ENCODE measurements at regions not wholly inside any gene's neighbourhood (a gene's known extent, or its start where the extent isn't known, plus 50 kb on each side); places are given as distances from the start of the nearest gene placed in this dataset.

DNA sequence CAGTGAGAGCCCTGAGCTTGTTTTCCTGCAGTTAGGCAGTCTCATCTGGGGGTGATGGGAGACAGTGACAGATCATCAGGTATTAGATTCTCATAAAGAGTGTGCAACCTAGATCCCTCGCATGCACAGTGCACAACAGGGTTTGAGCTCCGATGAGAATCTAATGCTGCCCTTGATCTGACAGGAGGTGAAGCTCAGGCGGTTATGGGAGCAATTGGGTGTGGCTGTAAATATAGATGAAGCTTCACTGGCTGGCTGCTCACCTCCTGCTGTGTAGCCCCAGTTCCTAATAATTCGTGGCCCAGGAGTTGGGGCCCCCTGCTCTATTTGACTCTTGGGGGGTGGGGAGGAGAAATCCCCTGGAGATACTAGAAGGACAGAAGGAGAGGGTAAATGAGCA, 309.4 kb upstream of the STT3B start:
- no peak for DNase-seq (ENCODE audit: low read depth in 2 of 2)
- H3K4me3 ChIP-seq (replicated peaks in 1 of 2; ENCODE audit: low read depth in 2 of 2, low read length in 2 of 2), result no peak overlapping the region
- TF ChIP-seq, protein P1, sequence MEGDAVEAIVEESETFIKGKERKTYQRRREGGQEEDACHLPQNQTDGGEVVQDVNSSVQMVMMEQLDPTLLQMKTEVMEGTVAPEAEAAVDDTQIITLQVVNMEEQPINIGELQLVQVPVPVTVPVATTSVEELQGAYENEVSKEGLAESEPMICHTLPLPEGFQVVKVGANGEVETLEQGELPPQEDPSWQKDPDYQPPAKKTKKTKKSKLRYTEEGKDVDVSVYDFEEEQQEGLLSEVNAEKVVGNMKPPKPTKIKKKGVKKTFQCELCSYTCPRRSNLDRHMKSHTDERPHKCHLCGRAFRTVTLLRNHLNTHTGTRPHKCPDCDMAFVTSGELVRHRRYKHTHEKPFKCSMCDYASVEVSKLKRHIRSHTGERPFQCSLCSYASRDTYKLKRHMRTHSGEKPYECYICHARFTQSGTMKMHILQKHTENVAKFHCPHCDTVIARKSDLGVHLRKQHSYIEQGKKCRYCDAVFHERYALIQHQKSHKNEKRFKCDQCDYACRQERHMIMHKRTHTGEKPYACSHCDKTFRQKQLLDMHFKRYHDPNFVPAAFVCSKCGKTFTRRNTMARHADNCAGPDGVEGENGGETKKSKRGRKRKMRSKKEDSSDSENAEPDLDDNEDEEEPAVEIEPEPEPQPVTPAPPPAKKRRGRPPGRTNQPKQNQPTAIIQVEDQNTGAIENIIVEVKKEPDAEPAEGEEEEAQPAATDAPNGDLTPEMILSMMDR (IDR thresholded peaks at IDR 0.05; ENCODE audit: low read depth, low read length), result no peak

DNA sequence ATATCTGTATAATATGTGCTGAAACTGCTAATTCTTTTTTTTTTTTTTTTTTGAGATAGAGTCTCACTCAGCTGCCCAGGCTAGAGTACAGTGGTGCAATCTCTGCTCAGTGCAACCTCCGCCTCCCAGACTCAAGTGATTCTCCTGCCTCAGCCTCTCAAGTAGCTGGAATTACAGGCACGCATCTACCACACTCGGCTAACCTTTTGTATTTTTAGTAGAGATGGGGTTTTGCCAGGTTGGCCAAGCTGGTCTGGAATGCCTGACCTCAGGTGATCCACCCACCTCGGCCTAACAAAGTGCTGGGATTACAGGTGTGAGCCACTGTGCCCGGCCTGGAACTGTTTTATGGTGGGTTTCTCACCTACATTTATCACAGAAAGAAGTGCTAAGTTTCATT, 307.8 kb upstream of the STT3B start:
- TF ChIP-seq, protein P1 (IDR thresholded peaks at IDR 0.05; ENCODE audit: low read depth, low read length), result no peak
- DNase-seq (ENCODE audit: low read depth in 2 of 2), result no peak
- no peak overlapping the region for H3K4me3 ChIP-seq (replicated peaks in 1 of 2; ENCODE audit: low read depth in 2 of 2, low read length in 2 of 2)

DNA sequence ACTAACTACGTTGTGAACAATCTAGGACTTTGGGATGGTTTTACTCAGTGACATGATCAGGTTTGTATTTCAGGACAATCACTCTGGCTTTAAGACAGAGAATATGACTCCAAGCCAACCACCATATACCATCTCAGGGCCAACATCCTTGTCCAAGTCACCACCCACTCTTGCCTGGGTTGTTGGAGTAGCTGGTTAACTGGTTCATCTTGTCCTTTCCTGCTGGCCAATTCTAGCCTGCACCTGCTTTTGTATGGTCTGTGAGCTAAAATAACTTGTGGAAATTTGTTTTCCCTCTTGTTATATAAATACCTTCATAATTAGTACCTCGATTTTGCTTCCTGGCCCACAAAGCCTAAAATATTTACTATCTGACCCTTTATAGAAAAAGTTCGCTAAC, 306.8 kb upstream of the STT3B start:
- H3K4me3 ChIP-seq (replicated peaks in 1 of 2; ENCODE audit: low read depth in 2 of 2, low read length in 2 of 2), result no peak overlapping the region
- TF ChIP-seq, protein P1 (IDR thresholded peaks at IDR 0.05; ENCODE audit: low read depth, low read length), result no peak
- DNase-seq (ENCODE audit: low read depth in 2 of 2), result no peak

DNA sequence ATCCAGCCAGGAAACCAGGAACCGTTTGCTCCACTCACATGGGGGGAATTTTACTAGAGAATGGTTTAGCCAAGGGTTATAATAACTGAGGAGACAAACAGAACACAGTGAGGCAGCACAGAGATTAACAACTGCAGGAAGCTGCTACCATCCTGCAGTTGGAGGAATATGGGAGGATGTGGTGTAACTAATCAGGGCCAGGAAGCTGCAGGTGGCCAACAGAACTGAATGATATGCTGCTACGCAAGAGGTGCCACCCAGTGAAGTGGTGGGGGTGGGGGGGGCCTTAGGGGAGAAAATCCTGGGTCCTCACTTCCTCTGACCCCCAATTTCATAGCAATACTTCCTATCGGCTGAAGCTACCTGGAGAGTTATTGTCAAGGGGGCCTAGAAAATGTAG, 306.4 kb upstream of the STT3B start:
- H3K4me3 ChIP-seq (replicated peaks in 1 of 2; ENCODE audit: low read depth in 2 of 2, low read length in 2 of 2), result no peak overlapping the region

DNA sequence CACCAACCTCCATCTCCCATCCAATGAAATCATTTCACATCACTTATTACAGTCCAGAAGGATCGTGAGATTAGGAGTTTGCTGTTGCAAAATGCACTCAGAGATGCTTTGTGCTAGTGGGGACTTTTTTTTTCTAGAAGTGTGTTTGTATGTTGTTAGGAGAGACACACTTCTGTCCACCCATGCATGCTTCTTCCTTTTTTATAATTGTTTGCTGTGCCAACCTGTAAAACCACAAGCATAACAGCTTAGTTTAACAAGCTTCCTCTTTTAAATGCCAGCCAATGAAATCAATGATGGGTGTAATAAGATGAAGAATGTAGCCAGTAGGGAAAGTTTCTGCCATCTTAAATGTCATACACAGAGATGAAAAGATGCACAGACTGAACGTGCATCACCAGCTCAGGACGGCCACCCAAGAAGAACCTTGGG, 305.6 kb upstream of the STT3B start:
- no peak overlapping the region for H3K4me3 ChIP-seq (replicated peaks in 1 of 2; ENCODE audit: low read depth in 2 of 2, low read length in 2 of 2)

More for the DNA sequence above, 306.4 kb upstream of the STT3B start:
- DNase-seq (ENCODE audit: low read depth in 2 of 2), result no peak
- TF ChIP-seq, protein P1 (IDR thresholded peaks at IDR 0.05; ENCODE audit: low read depth, low read length), result no peak

DNA sequence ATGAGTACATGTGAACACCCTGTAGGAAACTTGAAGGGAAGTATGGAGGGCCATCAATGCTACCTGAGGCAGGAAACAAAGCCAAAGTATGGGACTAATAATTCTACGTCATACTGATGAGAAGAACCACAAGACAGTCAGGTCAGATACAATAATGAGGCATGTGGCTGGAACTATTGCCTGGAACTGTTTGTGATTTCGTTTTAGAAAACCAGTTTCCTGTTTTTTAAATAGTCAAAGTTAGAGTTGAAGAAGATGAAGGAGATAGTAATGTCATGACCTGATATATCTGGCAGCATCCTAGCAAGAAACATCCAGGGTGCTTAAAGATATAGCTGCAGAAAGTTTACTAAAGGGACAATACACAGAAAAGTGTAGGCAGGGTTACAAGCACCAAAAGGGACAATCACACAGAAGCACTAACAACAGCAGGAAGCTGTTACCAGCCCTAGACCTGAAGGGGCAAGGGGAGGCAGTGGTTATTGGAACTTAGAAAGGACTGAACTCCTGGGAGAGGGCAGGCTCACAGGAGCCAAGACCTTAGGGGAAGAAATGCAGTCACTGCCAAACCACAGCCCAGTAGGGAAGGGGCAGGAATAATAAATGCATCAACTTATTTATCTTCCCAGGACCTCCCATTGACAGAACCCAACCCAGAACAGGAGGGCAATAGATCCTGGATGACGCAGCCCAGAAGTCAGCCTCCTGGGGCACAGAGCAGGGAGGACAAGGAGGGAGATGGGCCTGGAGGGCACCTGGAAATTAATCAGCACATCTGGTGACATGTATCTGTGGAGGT, 302.1 kb upstream of the STT3B start:
- no peak for DNase-seq (ENCODE audit: low read depth in 2 of 2)

More for the DNA sequence above, 305.6 kb upstream of the STT3B start:
- DNase-seq (ENCODE audit: low read depth in 2 of 2), result no peak
- TF ChIP-seq, protein P1 (IDR thresholded peaks at IDR 0.05; ENCODE audit: low read depth, low read length), result no peak

More for the DNA sequence above, 302.1 kb upstream of the STT3B start:
- no peak overlapping the region for H3K4me3 ChIP-seq (replicated peaks in 1 of 2; ENCODE audit: low read depth in 2 of 2, low read length in 2 of 2)
- TF ChIP-seq, protein P1 (IDR thresholded peaks at IDR 0.05; ENCODE audit: low read depth, low read length), result no peak

All from cardiac fibroblast (primary cell).